ENCODE measurements at regions not wholly inside any gene's neighbourhood (a gene's known extent, or its start where the extent isn't known, plus 50 kb on each side); places are given as distances from the start of the nearest gene placed in this dataset.

- Histone ChIP-seq H3K4me1 (ENCODE audit: control insufficient read depth in 1 of 2, insufficient read depth in 2 of 2, low read length in 2 of 2) (no peaks in the 10 kb centered on the region), H3K36me3 (ENCODE audit: control insufficient read depth in 1 of 2, insufficient read depth in 2 of 2, low read length in 2 of 2) (no peaks in the 10 kb centered on the region), H4K8ac (ENCODE audit: low read depth, low read length) (no peak overlapping the region), H3K9me3 (ENCODE audit: insufficient read depth, low read depth, low read length) (no peaks in the 10 kb centered on the region), H3K4ac (ENCODE audit: low read depth, low read length) (no peak overlapping the region), H4K12ac (ENCODE audit: low read depth, low read length) (no peak overlapping the region), H3K27ac (ENCODE audit: low read depth, low read length) (no peak overlapping the region), H2AFZ (ENCODE audit: insufficient read depth, low read length, poor library complexity) (no peak overlapping the region), H2BK120ac (ENCODE audit: insufficient read depth, low read length, poor library complexity) (no peak overlapping the region), H3K79me1 (ENCODE audit: low read length) (no peaks in the 10 kb centered on the region), H2BK5ac (ENCODE audit: low read depth, low read length, poor library complexity) (no peak overlapping the region), H3K23ac (ENCODE audit: low read length) (no peak overlapping the region), H3K4me3 (ENCODE audit: low read depth, low read length) (no peak overlapping the region), H2BK12ac (ENCODE audit: low read length) (no peak overlapping the region), H3K9ac (ENCODE audit: low read length) (no peak overlapping the region), H3K4me2 (ENCODE audit: low read length) (no peak overlapping the region), H3K79me2 (ENCODE audit: control insufficient read depth, insufficient read depth, low read length, poor library complexity) (no peaks in the 10 kb centered on the region), H4K91ac (ENCODE audit: low read depth, low read length) (no peak overlapping the region), H3K27me3 (ENCODE audit: insufficient read depth, low read length) (no peaks in the 10 kb centered on the region), H2AK5ac (ENCODE audit: low read length) (no peak overlapping the region), H3K18ac (ENCODE audit: low read length) (no peak overlapping the region), H3K14ac (ENCODE audit: low read length) (no peak overlapping the region)
- no peak for DNase-seq
Measured at GRCh38 chr14:42911642-42912041, 1305.0 kb downstream of the LRFN5 start.

DNA sequence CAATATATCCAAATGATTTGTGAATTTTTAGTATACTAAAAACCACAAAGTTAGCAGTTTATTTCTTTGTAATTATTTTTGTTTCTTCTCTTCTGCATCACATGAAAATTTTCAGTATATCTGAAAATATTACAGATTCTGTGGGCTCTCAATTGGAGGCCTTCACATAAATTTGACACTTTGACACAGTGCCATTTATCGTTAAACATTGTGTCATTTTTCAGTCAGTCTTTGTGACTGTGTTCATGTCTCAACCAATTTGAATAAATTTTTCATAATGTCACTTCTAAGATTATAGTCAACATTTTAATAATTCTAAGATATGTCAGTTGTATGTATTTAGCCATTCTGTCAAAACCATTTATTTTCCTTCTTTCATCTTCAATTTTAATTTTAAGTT is 1303.0 kb downstream of the LRFN5 start:
- Histone ChIP-seq H3K4ac (ENCODE audit: low read depth, low read length) (no peak overlapping the region), H2AK5ac (ENCODE audit: low read length) (no peak overlapping the region), H3K27ac (ENCODE audit: low read depth, low read length) (no peak overlapping the region), H3K23ac (ENCODE audit: low read length) (no peak overlapping the region), H3K27me3 (ENCODE audit: insufficient read depth, low read length) (no peaks in the 10 kb centered on the region), H3K18ac (ENCODE audit: low read length) (no peak overlapping the region), H2AFZ (ENCODE audit: insufficient read depth, low read length, poor library complexity) (no peak overlapping the region), H4K8ac (ENCODE audit: low read depth, low read length) (no peak overlapping the region), H3K14ac (ENCODE audit: low read length) (no peak overlapping the region), H3K9me3 (ENCODE audit: insufficient read depth, low read depth, low read length) (no peaks in the 10 kb centered on the region), H4K12ac (ENCODE audit: low read depth, low read length) (no peak overlapping the region), H3K4me2 (ENCODE audit: low read length) (no peak overlapping the region), H3K79me1 (ENCODE audit: low read length) (no peaks in the 10 kb centered on the region), H3K79me2 (ENCODE audit: control insufficient read depth, insufficient read depth, low read length, poor library complexity) (no peaks in the 10 kb centered on the region), H4K91ac (ENCODE audit: low read depth, low read length) (no peak overlapping the region), H3K4me3 (ENCODE audit: low read depth, low read length) (no peak overlapping the region), H3K4me1 (ENCODE audit: control insufficient read depth in 1 of 2, insufficient read depth in 2 of 2, low read length in 2 of 2) (no peaks in the 10 kb centered on the region), H2BK120ac (ENCODE audit: insufficient read depth, low read length, poor library complexity) (no peak overlapping the region), H3K36me3 (ENCODE audit: control insufficient read depth in 1 of 2, insufficient read depth in 2 of 2, low read length in 2 of 2) (no peaks in the 10 kb centered on the region), H3K9ac (ENCODE audit: low read length) (no peak overlapping the region), H2BK5ac (ENCODE audit: low read depth, low read length, poor library complexity) (no peak overlapping the region), H2BK12ac (ENCODE audit: low read length) (no peak overlapping the region)
- WGBS (ENCODE audit: extremely low coverage, insufficient coverage, insufficient read length): no CpG with 5 or more reads among the region's 1 CpG
- no peak for DNase-seq

DNA sequence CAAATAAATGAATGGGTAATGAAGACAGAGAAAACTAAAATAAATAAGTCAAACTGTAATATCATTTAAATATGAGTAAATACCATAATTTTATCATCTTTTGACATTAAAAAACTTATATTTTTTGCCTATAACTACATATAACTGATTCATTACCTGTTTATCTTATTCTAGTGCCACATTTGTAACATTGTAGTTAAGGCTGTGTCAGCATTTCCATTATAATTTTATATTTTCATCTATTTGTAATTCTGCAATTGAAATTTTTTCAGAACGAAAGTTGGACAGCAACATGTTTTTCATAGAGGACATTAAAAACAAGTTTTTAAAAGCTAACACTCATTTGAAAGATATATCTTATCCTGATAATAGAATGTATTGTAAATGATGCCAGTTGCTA is 1286.5 kb downstream of the LRFN5 start:
- Histone ChIP-seq H3K4ac (ENCODE audit: low read depth, low read length) (no peak overlapping the region), H2AK5ac (ENCODE audit: low read length) (no peak overlapping the region), H2AFZ (ENCODE audit: insufficient read depth, low read length, poor library complexity) (no peak overlapping the region), H2BK120ac (ENCODE audit: insufficient read depth, low read length, poor library complexity) (no peak overlapping the region), H2BK5ac (ENCODE audit: low read depth, low read length, poor library complexity) (no peak overlapping the region), H3K4me2 (ENCODE audit: low read length) (no peak overlapping the region), H4K12ac (ENCODE audit: low read depth, low read length) (no peak overlapping the region), H3K79me1 (ENCODE audit: low read length) (no peaks in the 10 kb centered on the region), H3K18ac (ENCODE audit: low read length) (no peak overlapping the region), H3K4me1 (ENCODE audit: control insufficient read depth in 1 of 2, insufficient read depth in 2 of 2, low read length in 2 of 2) (no peaks in the 10 kb centered on the region), H3K9me3 (ENCODE audit: insufficient read depth, low read depth, low read length) (no peaks in the 10 kb centered on the region), H3K4me3 (ENCODE audit: low read depth, low read length) (no peak overlapping the region), H3K36me3 (ENCODE audit: control insufficient read depth in 1 of 2, insufficient read depth in 2 of 2, low read length in 2 of 2) (no peaks in the 10 kb centered on the region), H3K27me3 (ENCODE audit: insufficient read depth, low read length) (no peaks in the 10 kb centered on the region), H3K9ac (ENCODE audit: low read length) (no peak overlapping the region), H3K14ac (ENCODE audit: low read length) (no peak overlapping the region), H4K91ac (ENCODE audit: low read depth, low read length) (no peak overlapping the region), H3K27ac (ENCODE audit: low read depth, low read length) (no peak overlapping the region), H4K8ac (ENCODE audit: low read depth, low read length) (no peak overlapping the region), H3K79me2 (ENCODE audit: control insufficient read depth, insufficient read depth, low read length, poor library complexity) (no peaks in the 10 kb centered on the region), H2BK12ac (ENCODE audit: low read length) (no peak overlapping the region), H3K23ac (ENCODE audit: low read length) (no peak overlapping the region)
- WGBS (ENCODE audit: extremely low coverage, insufficient coverage, insufficient read length): no CpG with 5 or more reads among the region's 1 CpG
- DNase-seq: no peak

GRCh38 chr14:42884100-42884499 is 1277.4 kb downstream of the LRFN5 start:
- no peaks in the 10 kb centered on the region for H3K4me1 ChIP-seq (ENCODE audit: control insufficient read depth in 1 of 2, insufficient read depth in 2 of 2, low read length in 2 of 2)
- no peak overlapping the region for H4K91ac ChIP-seq (ENCODE audit: low read depth, low read length)
- H3K79me1 ChIP-seq (ENCODE audit: low read length): no peaks in the 10 kb centered on the region
- no peak overlapping the region for H3K4ac ChIP-seq (ENCODE audit: low read depth, low read length)
- H3K9ac ChIP-seq (ENCODE audit: low read length): no peak overlapping the region
- H3K36me3 ChIP-seq (ENCODE audit: control insufficient read depth in 1 of 2, insufficient read depth in 2 of 2, low read length in 2 of 2): no peaks in the 10 kb centered on the region
- no peak overlapping the region for H2BK120ac ChIP-seq (ENCODE audit: insufficient read depth, low read length, poor library complexity)
- H3K27ac ChIP-seq (ENCODE audit: low read depth, low read length): no peak overlapping the region
- H3K4me2 ChIP-seq (ENCODE audit: low read length): no peak overlapping the region
- no peak overlapping the region for H3K4me3 ChIP-seq (ENCODE audit: low read depth, low read length)
- no peaks in the 10 kb centered on the region for H3K9me3 ChIP-seq (ENCODE audit: insufficient read depth, low read depth, low read length)
- H3K79me2 ChIP-seq (ENCODE audit: control insufficient read depth, insufficient read depth, low read length, poor library complexity): no peaks in the 10 kb centered on the region
- no peak overlapping the region for H4K8ac ChIP-seq (ENCODE audit: low read depth, low read length)
- H3K27me3 ChIP-seq (ENCODE audit: insufficient read depth, low read length): no peaks in the 10 kb centered on the region
- no peak overlapping the region for H2AFZ ChIP-seq (ENCODE audit: insufficient read depth, low read length, poor library complexity)
- H2BK5ac ChIP-seq (ENCODE audit: low read depth, low read length, poor library complexity): no peak overlapping the region
- no peak overlapping the region for H3K14ac ChIP-seq (ENCODE audit: low read length)
- no peak overlapping the region for H2BK12ac ChIP-seq (ENCODE audit: low read length)
- peak in 1 of 2 donors; percentile 5 for DNase-seq
- no peak overlapping the region for H3K23ac ChIP-seq (ENCODE audit: low read length)
- no peak overlapping the region for H3K18ac ChIP-seq (ENCODE audit: low read length)
- H4K12ac ChIP-seq (ENCODE audit: low read depth, low read length): no peak overlapping the region
- H2AK5ac ChIP-seq (ENCODE audit: low read length): no peak overlapping the region

- H3K14ac ChIP-seq (ENCODE audit: low read length): no peak overlapping the region
- H2BK5ac ChIP-seq (ENCODE audit: low read depth, low read length, poor library complexity): no peak overlapping the region
- no peak overlapping the region for H3K9ac ChIP-seq (ENCODE audit: low read length)
- no peak for DNase-seq
- no peaks in the 10 kb centered on the region for H3K27me3 ChIP-seq (ENCODE audit: insufficient read depth, low read length)
- no peaks in the 10 kb centered on the region for H3K4me1 ChIP-seq (ENCODE audit: control insufficient read depth in 1 of 2, insufficient read depth in 2 of 2, low read length in 2 of 2)
- no peaks in the 10 kb centered on the region for H3K79me2 ChIP-seq (ENCODE audit: control insufficient read depth, insufficient read depth, low read length, poor library complexity)
- no peak overlapping the region for H3K23ac ChIP-seq (ENCODE audit: low read length)
- no peak overlapping the region for H2AK5ac ChIP-seq (ENCODE audit: low read length)
- H2AFZ ChIP-seq (ENCODE audit: insufficient read depth, low read length, poor library complexity): no peak overlapping the region
- no peak overlapping the region for H4K12ac ChIP-seq (ENCODE audit: low read depth, low read length)
- H3K4me3 ChIP-seq (ENCODE audit: low read depth, low read length): no peak overlapping the region
- H3K27ac ChIP-seq (ENCODE audit: low read depth, low read length): no peak overlapping the region
- no peak overlapping the region for H4K8ac ChIP-seq (ENCODE audit: low read depth, low read length)
- no peak overlapping the region for H3K18ac ChIP-seq (ENCODE audit: low read length)
- no peak overlapping the region for H4K91ac ChIP-seq (ENCODE audit: low read depth, low read length)
- H3K4ac ChIP-seq (ENCODE audit: low read depth, low read length): no peak overlapping the region
- H3K79me1 ChIP-seq (ENCODE audit: low read length): no peaks in the 10 kb centered on the region
- H3K36me3 ChIP-seq (ENCODE audit: control insufficient read depth in 1 of 2, insufficient read depth in 2 of 2, low read length in 2 of 2): no peaks in the 10 kb centered on the region
- no peaks in the 10 kb centered on the region for H3K9me3 ChIP-seq (ENCODE audit: insufficient read depth, low read depth, low read length)
- no peak overlapping the region for H3K4me2 ChIP-seq (ENCODE audit: low read length)
- H2BK120ac ChIP-seq (ENCODE audit: insufficient read depth, low read length, poor library complexity): no peak overlapping the region
- H2BK12ac ChIP-seq (ENCODE audit: low read length): no peak overlapping the region
- WGBS (ENCODE audit: extremely low coverage, insufficient coverage, insufficient read length): no CpG with 5 or more reads among the region's 1 CpG
Measured at GRCh38 chr14:42877716-42878115, 1271.0 kb downstream of the LRFN5 start.
